Thoracic aorta (tissue), 2 donors: ENCODE measurements at regions not wholly inside any gene's neighbourhood (a gene's known extent, or its start where the extent isn't known, plus 50 kb on each side); places are given as distances from the start of the nearest gene placed in this dataset.
"Not testable (repeated sequence)": the region's sequence is repeated elsewhere in the genome, so short reads cannot be mapped to it uniquely, and the experiment has no call there.

Experiments
- ATAC-seq: fragments of 150-250 bp; one replicate; pipeline ENCODE4 v1.8.0; 2017; ENCODE audit warnings: low read depth; ENCODE audit not compliant: insufficient number of reproducible peaks, low FRiP score
- DNase-seq: peaks from one replicate; pipeline ENCODE4 v3.0.0-alpha.2; 2020; ENCODE audit warnings: low spot score
- H3K27ac ChIP-seq, 2 donors: fragments of 200-600 bp; sonication (generic); 1 replicate in 1 of 2; 2 replicates in 1 of 2; pipeline ENCODE4 v1.5.1; 2016; ENCODE audit warnings: mild to moderate bottlenecking in 2 of 2, moderate library complexity in 2 of 2
- H3K27me3 ChIP-seq: fragments of 200-600 bp; sonication (generic); replicated peaks from 2 replicates; pipeline ENCODE4 v1.6.0; 2016; ENCODE audit warnings: mild to moderate bottlenecking; ENCODE audit not compliant: insufficient read depth
- H3K36me3 ChIP-seq: fragments of 200-600 bp; sonication (generic); one replicate; pipeline ENCODE4 v1.5.1; 2016
- H3K4me1 ChIP-seq, 2 donors: fragments of 200-600 bp; sonication (generic); 1 replicate in 1 of 2; 2 replicates in 1 of 2; pipeline versions ENCODE4 v1.5.1 to v1.6.0; 2016; ENCODE audit warnings: low read depth in 2 of 2, mild to moderate bottlenecking in 1 of 2; ENCODE audit not compliant: control insufficient read depth in 1 of 2
- H3K4me3 ChIP-seq: fragments of 200-600 bp; sonication (generic); 2 replicates; pipeline ENCODE4 v1.5.1; 2016; ENCODE audit warnings: mild to moderate bottlenecking
- H3K9me3 ChIP-seq: fragments of 200-600 bp; sonication (generic); 2 replicates; pipeline ENCODE4 v1.5.1; 2016
- CTCF ChIP-seq: fragments of 200-600 bp; sonication (generic); IDR thresholded peaks from one replicate; pipeline ENCODE4 v1.5.1; 2019; ENCODE audit warnings: antibody characterized with exemption

DNA sequence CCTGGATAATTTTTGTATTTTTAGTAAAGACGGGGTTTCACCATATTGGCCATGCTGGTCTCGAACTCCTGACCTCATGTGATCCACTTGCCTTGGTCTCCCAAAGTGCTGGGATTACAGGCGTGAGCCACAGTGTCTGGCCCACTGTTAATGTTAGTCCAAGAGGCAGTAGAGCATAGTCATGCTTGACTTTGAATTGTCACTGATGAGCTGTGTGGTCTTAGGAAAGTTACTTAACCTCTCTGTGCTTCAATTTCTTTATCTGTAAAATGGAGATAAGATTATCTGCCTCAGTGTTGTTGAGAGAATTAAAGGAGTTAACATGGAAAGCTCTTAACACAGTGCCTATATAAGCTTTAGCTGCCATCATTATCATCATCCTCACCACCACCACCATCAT lies 78.1 kb downstream of the TBX3 start:
- ATAC-seq: no peak
- Histone ChIP-seq H3K27me3 (no peaks in the 10 kb centered on the region), H3K4me3 (no peak overlapping the region), H3K27ac (no peak overlapping the region), H3K36me3 (no peaks in the 10 kb centered on the region), H3K9me3 (no peaks in the 10 kb centered on the region), H3K4me1 (peaks cover 4 to 10% of the 10 kb centered on the region in 2 donors)
- no peak for TF ChIP-seq CTCF
- DNase-seq: no peak

- H3K36me3 ChIP-seq: no peaks in the 10 kb centered on the region
- no peaks in the 10 kb centered on the region for H3K9me3 ChIP-seq
- no peak overlapping the region for H3K27ac ChIP-seq
These were observed 79.4 kb downstream of the TBX3 start for GRCh38 chr12:114604606-114605005.

GRCh38 chr12:114600584-114600983 lies 83.4 kb downstream of the TBX3 start:
- H3K4me3 ChIP-seq, H3K27ac ChIP-seq, ATAC-seq: not testable (repeated sequence)

More at GRCh38 chr12:114604606-114605005, 79.4 kb downstream of the TBX3 start:
- DNase-seq: no peak
- no peak for ATAC-seq
- H3K4me3 ChIP-seq: no peak overlapping the region
- no peak for TF ChIP-seq CTCF
- peaks cover 4 to 10% of the 10 kb centered on the region in 2 donors for H3K4me1 ChIP-seq
- no peaks in the 10 kb centered on the region for H3K27me3 ChIP-seq

GRCh38 chr12:114598111-114598510 lies 85.9 kb downstream of the TBX3 start:
- DNase-seq (no peak), ATAC-seq (no peak)
- no peaks in the 10 kb centered on the region for H3K27me3 ChIP-seq
- no peak overlapping the region for H3K4me3 ChIP-seq
- H3K36me3 ChIP-seq: no peaks in the 10 kb centered on the region
- no peak for TF ChIP-seq CTCF
- no peaks in the 10 kb centered on the region for H3K4me1 ChIP-seq
- H3K9me3 ChIP-seq: no peaks in the 10 kb centered on the region
- H3K27ac ChIP-seq: no peak overlapping the region

More at GRCh38 chr12:114600584-114600983, 83.4 kb downstream of the TBX3 start:
- not testable (repeated sequence) for H3K9me3 ChIP-seq, H3K36me3 ChIP-seq, H3K27me3 ChIP-seq, DNase-seq
- H3K4me1 ChIP-seq: peaks cover 4 to 10% of the 10 kb centered on the region in 2 donors

DNA sequence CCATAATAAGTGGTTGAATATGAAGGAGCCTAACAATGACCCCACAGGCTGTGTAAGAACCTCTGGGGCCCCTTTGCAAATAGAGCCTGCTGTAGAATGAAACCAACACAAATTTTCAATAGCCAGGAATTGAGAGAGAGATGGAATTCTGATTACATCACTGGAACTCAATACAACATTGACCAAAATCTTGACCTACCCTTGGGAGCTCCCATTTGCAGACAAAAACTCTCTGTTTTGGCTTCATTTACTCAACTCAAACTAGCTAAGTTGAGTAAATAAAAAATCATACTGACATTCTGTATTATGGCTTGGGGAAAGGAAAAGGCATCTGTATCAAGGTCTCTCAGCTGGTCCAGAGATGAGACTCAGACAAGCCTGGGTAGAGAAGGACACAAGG lies 91.0 kb downstream of the TBX3 start:
- H3K4me1 ChIP-seq: no peaks in the 10 kb centered on the region
- ATAC-seq (no peak), DNase-seq (no peak)
- H3K36me3 ChIP-seq: no peaks in the 10 kb centered on the region
- no peak overlapping the region for H3K4me3 ChIP-seq
- no peak for TF ChIP-seq CTCF
- no peaks in the 10 kb centered on the region for H3K27me3 ChIP-seq
- H3K27ac ChIP-seq: no peak overlapping the region
- no peaks in the 10 kb centered on the region for H3K9me3 ChIP-seq

DNA sequence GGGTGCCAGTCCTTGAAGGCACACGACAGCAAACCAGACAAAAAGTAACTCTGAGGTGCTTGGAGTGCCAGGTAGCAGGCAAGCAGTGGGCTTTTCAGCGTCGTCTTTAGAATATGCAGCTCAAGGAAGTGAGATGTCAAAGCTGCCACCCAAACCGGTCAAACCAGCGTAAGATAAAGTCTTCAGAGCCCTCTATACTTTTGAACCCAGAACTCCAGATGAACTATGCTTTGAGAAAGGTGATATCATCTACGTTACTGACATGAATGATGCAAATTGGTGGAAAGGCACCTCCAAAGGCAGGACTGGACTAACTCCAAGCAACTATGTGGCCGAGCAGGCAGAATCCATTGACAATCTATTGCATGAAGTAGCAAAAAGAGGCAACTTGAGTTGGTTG lies 95.9 kb downstream of the TBX3 start:
- H3K36me3 ChIP-seq: no peaks in the 10 kb centered on the region
- no peak for ATAC-seq
- DNase-seq: no peak
- no peaks in the 10 kb centered on the region for H3K27me3 ChIP-seq
- TF ChIP-seq CTCF: no peak
- no peak overlapping the region for H3K27ac ChIP-seq
- no peaks in the 10 kb centered on the region for H3K4me1 ChIP-seq
- no peaks in the 10 kb centered on the region for H3K9me3 ChIP-seq
- no peak overlapping the region for H3K4me3 ChIP-seq
